ENCODE measurements at regions not wholly inside any gene's neighbourhood (a gene's known extent, or its start where the extent isn't known, plus 50 kb on each side); places are given as distances from the start of the nearest gene placed in this dataset.

DNA sequence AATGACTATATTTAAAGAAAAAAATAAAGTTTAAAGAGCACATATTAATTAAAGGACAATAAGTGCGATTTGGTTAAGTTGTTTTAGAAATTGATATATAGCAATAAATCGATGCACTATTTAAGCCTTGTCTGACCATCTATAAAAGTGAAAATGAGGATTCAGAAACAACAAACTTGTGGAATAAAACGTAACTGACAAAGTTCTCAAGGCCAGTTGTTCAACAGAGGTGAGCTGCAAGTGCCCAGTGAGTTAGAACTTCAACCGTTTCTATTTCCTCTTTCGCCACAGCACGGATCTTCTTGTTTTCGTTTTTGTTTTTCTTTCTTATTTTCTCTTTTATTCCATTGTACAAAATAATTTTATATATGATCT lies 724.9 kb upstream of the ARRDC4 start (continued):
- TF ChIP-seq, protein P1, sequence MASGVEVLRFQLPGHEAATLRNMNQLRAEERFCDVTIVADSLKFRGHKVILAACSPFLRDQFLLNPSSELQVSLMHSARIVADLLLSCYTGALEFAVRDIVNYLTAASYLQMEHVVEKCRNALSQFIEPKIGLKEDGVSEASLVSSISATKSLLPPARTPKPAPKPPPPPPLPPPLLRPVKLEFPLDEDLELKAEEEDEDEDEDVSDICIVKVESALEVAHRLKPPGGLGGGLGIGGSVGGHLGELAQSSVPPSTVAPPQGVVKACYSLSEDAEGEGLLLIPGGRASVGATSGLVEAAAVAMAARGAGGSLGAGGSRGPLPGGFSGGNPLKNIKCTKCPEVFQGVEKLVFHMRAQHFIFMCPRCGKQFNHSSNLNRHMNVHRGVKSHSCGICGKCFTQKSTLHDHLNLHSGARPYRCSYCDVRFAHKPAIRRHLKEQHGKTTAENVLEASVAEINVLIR (CRISPR knock-in tag; IDR thresholded peaks at IDR 0.05), result no peak
- no peak for TF ChIP-seq ZNF785 (CRISPR knock-in tag; IDR thresholded peaks at IDR 0.05)
- no peak for TF ChIP-seq ZNF717 (CRISPR knock-in tag; IDR thresholded peaks at IDR 0.05)
- TF ChIP-seq SMARCA4 (IDR thresholded peaks at IDR 0.05), result no peak
- TF ChIP-seq COPS2 (conservative IDR thresholded peaks at IDR 0.05), result no peak
- TF ChIP-seq E2F3 (CRISPR knock-in tag; IDR thresholded peaks at IDR 0.05), result no peak
- TF ChIP-seq ZNF212 (CRISPR knock-in tag; IDR thresholded peaks at IDR 0.05), result no peak

- no peaks in the 10 kb centered on the region for H4K20me1 ChIP-seq (replicated peaks; ENCODE audit: control insufficient read depth, insufficient read depth, low read length)
- in situ Hi-C loops (cut with MboI), result loop anchor here (10.0 to 25.0 kb wide), 3 partner anchors 899 to 1971 kb away; partner anchors contain the start of gene NR2F2
- no peaks in the 10 kb centered on the region for H3K27me3 ChIP-seq (ENCODE audit: control insufficient read depth in 2 of 2, insufficient read depth in 2 of 2, low read length in 2 of 2)
- H2AFZ ChIP-seq (ENCODE audit: low read depth, low read length), result no peak overlapping the region
- H3K36me3 ChIP-seq (ENCODE audit: control insufficient read depth, insufficient read depth, low read length), result no peaks in the 10 kb centered on the region
- 0% methylated on average over 5 of the region's 5 CpGs for WGBS (ENCODE audit: insufficient coverage, low coverage, missing lambda C conversion rate)
- H3K27ac ChIP-seq (ENCODE audit: extremely low read depth, low read depth, low read length), result no peak overlapping the region
- ATAC-seq (no peak), FAIRE-seq (no peak), DNase-seq (ENCODE audit: extremely low read depth in 1 of 4, low spot score in 3 of 4) (no peak)
- H3K79me2 ChIP-seq (ENCODE audit: control insufficient read depth, insufficient read depth, low read length), result no peaks in the 10 kb centered on the region
- intact Hi-C loops (cut with micrococcal nuclease), result loop anchor here (5.0 to 10.0 kb wide), 4 partner anchors 741 to 1974 kb away; no protein-coding TSS in a partner anchor
- no TSS peak for BruUV-seq (replicated peaks)
- no peak overlapping the region for H3K4me2 ChIP-seq (ENCODE audit: insufficient read depth, low read length)
- H3K4me1 ChIP-seq (replicated peaks in 1 of 2; ENCODE audit: control insufficient read depth in 2 of 2, insufficient read depth in 2 of 2, low read length in 2 of 2), result no peaks in the 10 kb centered on the region; a peak in 1 of 5 replicates
- CTCF ChIA-PET (ENCODE audit: low intra/inter-chr PET ratio), result no interaction called here
- H3K9me1 ChIP-seq (ENCODE audit: control insufficient read depth, insufficient read depth, low read length), result no peaks in the 10 kb centered on the region
- POLR2A ChIA-PET, result no interaction called here
- no peaks in the 10 kb centered on the region for H3K9me3 ChIP-seq (replicated peaks; ENCODE audit: control insufficient read depth, insufficient read depth, low read depth, low read length)
- H3K9ac ChIP-seq (ENCODE audit: insufficient read depth in 1 of 2, low read depth in 2 of 2, low read length in 2 of 2), result no peak overlapping the region
- H3K4me3 ChIP-seq, result no peak overlapping the region
- TF ChIP-seq SRSF7 (optimal IDR thresholded peaks at IDR 0.05; ENCODE audit: low read depth, low read length) (no peak), MECOM (CRISPR knock-in tag; IDR thresholded peaks at IDR 0.05) (no peak), SRSF3 (IDR thresholded peaks at IDR 0.05; ENCODE audit: insufficient read depth, low read length) (no peak), BDP1 (IDR thresholded peaks at IDR 0.05; ENCODE audit: insufficient read depth, insufficient read length) (no peak), KLF1 (tag; IDR thresholded peaks at IDR 0.05) (no peak), SFPQ (IDR thresholded peaks at IDR 0.05; ENCODE audit: low read depth, low read length) (no peak), NCOA6 (IDR thresholded peaks at IDR 0.05) (no peak), BCL6 (CRISPR knock-in tag; IDR thresholded peaks at IDR 0.05) (no peak), FOXM1 (IDR thresholded peaks at IDR 0.05; ENCODE audit: low read depth) (no peak), FOXM1 (CRISPR knock-in tag; IDR thresholded peaks at IDR 0.05; ENCODE audit: low read depth) (no peak), ZNF77 (CRISPR knock-in tag; IDR thresholded peaks at IDR 0.05) (no peak)
- TF ChIP-seq, protein P2, sequence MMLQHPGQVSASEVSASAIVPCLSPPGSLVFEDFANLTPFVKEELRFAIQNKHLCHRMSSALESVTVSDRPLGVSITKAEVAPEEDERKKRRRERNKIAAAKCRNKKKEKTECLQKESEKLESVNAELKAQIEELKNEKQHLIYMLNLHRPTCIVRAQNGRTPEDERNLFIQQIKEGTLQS (IDR thresholded peaks at IDR 0.05), result no peak
- TF ChIP-seq, protein P2 (CRISPR knock-in tag; conservative IDR thresholded peaks at IDR 0.05), result no peak
- TF ChIP-seq, protein P3, sequence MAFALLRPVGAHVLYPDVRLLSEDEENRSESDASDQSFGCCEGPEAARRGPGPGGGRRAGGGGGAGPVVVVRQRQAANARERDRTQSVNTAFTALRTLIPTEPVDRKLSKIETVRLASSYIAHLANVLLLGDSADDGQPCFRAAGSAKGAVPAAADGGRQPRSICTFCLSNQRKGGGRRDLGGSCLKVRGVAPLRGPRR (CRISPR knock-in tag; IDR thresholded peaks at IDR 0.05), result no peak
Observed at GRCh38 chr15:97236140-97236539, 724.4 kb upstream of the ARRDC4 start.

Measured in K562 (cell line).